Esophagus muscularis mucosa (tissue), 4 donors: ENCODE measurements at regions not wholly inside any gene's neighbourhood (a gene's known extent, or its start where the extent isn't known, plus 50 kb on each side); places are given as distances from the start of the nearest gene placed in this dataset.
"Not testable (repeated sequence)": the region's sequence is repeated elsewhere in the genome, so short reads cannot be mapped to it uniquely, and the experiment has no call there.

Source experiments
- DNase-seq: peaks from one replicate; pipeline ENCODE4 v3.0.0-alpha.2; 2017; ENCODE audit errors: extremely low spot score
- H3K27ac ChIP-seq, 4 donors: fragments of 200-600 bp; sonication (generic); replicated peaks in 1 of 4; 1 replicate in 3 of 4; 2 replicates in 1 of 4; pipeline ENCODE4 v1.5.1; 2016 to 2019; ENCODE audit warnings: mild to moderate bottlenecking in 1 of 4
- H3K27me3 ChIP-seq, 4 donors: fragments of 200-600 bp; sonication (generic); one replicate each; pipeline versions ENCODE4 v1.5.1 to v1.6.0; 2016 to 2019
- H3K36me3 ChIP-seq, 4 donors: fragments of 200-600 bp; sonication (generic); one replicate each; pipeline ENCODE4 v1.5.1; 2016 to 2019
- H3K4me1 ChIP-seq, 4 donors: fragments of 200-600 bp; sonication (generic); one replicate each; pipeline ENCODE4 v1.5.1; 2016 to 2019
- H3K4me3 ChIP-seq, 4 donors: fragments of 200-600 bp; sonication (generic); 1 replicate in 2 of 4; 2 replicates in 2 of 4; pipeline ENCODE4 v1.5.1; 2016 to 2019; ENCODE audit warnings: mild to moderate bottlenecking in 4 of 4, moderate library complexity in 1 of 4
- H3K9me3 ChIP-seq, 4 donors: fragments of 200-600 bp; sonication (generic); 1 replicate in 3 of 4; 2 replicates in 1 of 4; pipeline ENCODE4 v1.5.1; 2016 to 2019
- EP300 ChIP-seq: sonication (generic); formaldehyde crosslinking; IDR thresholded peaks from one replicate; pipeline ENCODE4 v1.6.1; 2017; ENCODE audit warnings: antibody characterized with exemption
- POLR2A ChIP-seq: fragments of 450-650 bp; IDR thresholded peaks from one replicate; pipeline ENCODE4 v1.6.1; 2017; ENCODE audit warnings: antibody characterized with exemption, moderate library complexity, mild to moderate bottlenecking, low read depth
- POLR2AphosphoS5 ChIP-seq, 2 donors: sonication (generic); formaldehyde crosslinking; IDR thresholded peaks; one replicate each; pipeline ENCODE4 v1.6.1; 2017; ENCODE audit warnings: antibody characterized with exemption in 2 of 2
- WGBS: methylation state at CpG from one replicate; pipeline ENCODE4 v1.1.5; 2018; 5-methylcytosine and 5-hydroxymethylcytosine counted together
- intact Hi-C: fragments of 100-400 bp; cut with DNase I; formaldehyde crosslinking; loops from one replicate; pipeline ENCODE4 v1.15.1; 2023
- TF ChIP-seq, protein P1 (sequence below), 3 experiments: fragments of 200-600 bp in 2 of 3; fragments of 450-650 bp in 1 of 3; sonication (generic) in 2 of 3; IDR thresholded peaks; one replicate each; pipeline ENCODE4 v1.5.1; 2017 to 2019; ENCODE audit warnings: antibody characterized with exemption in 3 of 3, mild to moderate bottlenecking in 2 of 3, moderate library complexity in 1 of 3

GRCh38 chr7:131942287-131943150 is 386.1 kb upstream of the PODXL start:
- WGBS = 87% methylated on average over 11 of the region's 11 CpGs

GRCh38 chr7:131941291-131941690 is 384.9 kb upstream of the PODXL start:
- no peak overlapping the region for H3K27ac ChIP-seq
- H3K36me3 ChIP-seq = no peaks in the 10 kb centered on the region
- 100% methylated on average over 1 of the region's 1 CpG for WGBS
- no peaks in the 10 kb centered on the region for H3K9me3 ChIP-seq
- TF ChIP-seq, protein P1, sequence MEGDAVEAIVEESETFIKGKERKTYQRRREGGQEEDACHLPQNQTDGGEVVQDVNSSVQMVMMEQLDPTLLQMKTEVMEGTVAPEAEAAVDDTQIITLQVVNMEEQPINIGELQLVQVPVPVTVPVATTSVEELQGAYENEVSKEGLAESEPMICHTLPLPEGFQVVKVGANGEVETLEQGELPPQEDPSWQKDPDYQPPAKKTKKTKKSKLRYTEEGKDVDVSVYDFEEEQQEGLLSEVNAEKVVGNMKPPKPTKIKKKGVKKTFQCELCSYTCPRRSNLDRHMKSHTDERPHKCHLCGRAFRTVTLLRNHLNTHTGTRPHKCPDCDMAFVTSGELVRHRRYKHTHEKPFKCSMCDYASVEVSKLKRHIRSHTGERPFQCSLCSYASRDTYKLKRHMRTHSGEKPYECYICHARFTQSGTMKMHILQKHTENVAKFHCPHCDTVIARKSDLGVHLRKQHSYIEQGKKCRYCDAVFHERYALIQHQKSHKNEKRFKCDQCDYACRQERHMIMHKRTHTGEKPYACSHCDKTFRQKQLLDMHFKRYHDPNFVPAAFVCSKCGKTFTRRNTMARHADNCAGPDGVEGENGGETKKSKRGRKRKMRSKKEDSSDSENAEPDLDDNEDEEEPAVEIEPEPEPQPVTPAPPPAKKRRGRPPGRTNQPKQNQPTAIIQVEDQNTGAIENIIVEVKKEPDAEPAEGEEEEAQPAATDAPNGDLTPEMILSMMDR (IDR thresholded peaks at IDR 0.05) = no peak
- TF ChIP-seq EP300 (no peak), POLR2AphosphoS5 (IDR thresholded peaks at IDR 0.05) (no peak), POLR2A (no peak)
- no peak for DNase-seq
- peaks cover 6 to 14% (median 12%) of the 10 kb centered on the region in 4 donors for H3K4me1 ChIP-seq
- intact Hi-C loops = loop anchor here (10.0 kb wide), 1 partner anchor 314 kb away; no protein-coding TSS in a partner anchor
- H3K4me3 ChIP-seq = no peak overlapping the region
- H3K27me3 ChIP-seq = peaks cover 0 to 13% (median 0%) of the 10 kb centered on the region in 4 donors

More at GRCh38 chr7:131942287-131943150, 386.1 kb upstream of the PODXL start:
- Histone ChIP-seq H3K27me3 (peaks cover 0 to 13% (median 0%) of the 10 kb centered on the region in 4 donors), H3K4me3 (no peak overlapping the region), H3K27ac (no peak overlapping the region), H3K4me1 (peaks cover 6 to 16% (median 14%) of the 10 kb centered on the region in 4 donors), H3K9me3 (no peaks in the 10 kb centered on the region), H3K36me3 (no peaks in the 10 kb centered on the region)
- intact Hi-C loops = loop anchor here (10.0 kb wide), 1 partner anchor 312 kb away; no protein-coding TSS in a partner anchor
- TF ChIP-seq POLR2AphosphoS5 (IDR thresholded peaks at IDR 0.05) (no peak), POLR2A (no peak), EP300 (no peak)
- TF ChIP-seq, protein P1 (IDR thresholded peaks at IDR 0.05) = no peak
- no peak for DNase-seq

- H3K27me3 ChIP-seq = peaks cover 0 to 13% (median 0%) of the 10 kb centered on the region in 4 donors
- no peak overlapping the region for H3K27ac ChIP-seq
- no peaks in the 10 kb centered on the region for H3K36me3 ChIP-seq
- no peaks in the 10 kb centered on the region for H3K9me3 ChIP-seq
- 80% methylated on average over 4 of the region's 4 CpGs for WGBS
- intact Hi-C loops = loop anchor here (10.0 kb wide), 1 partner anchor 314 kb away; no protein-coding TSS in a partner anchor
- TF ChIP-seq, protein P1 (IDR thresholded peaks at IDR 0.05) = no peak
- TF ChIP-seq EP300 (no peak), POLR2AphosphoS5 (IDR thresholded peaks at IDR 0.05) (no peak), POLR2A (no peak)
- peaks cover 6 to 9% (median 8%) of the 10 kb centered on the region in 4 donors for H3K4me1 ChIP-seq
- no peak for DNase-seq
- no peak overlapping the region for H3K4me3 ChIP-seq
Measured at GRCh38 chr7:131940621-131941165, 384.3 kb upstream of the PODXL start.

GRCh38 chr7:131938788-131939187 is 382.4 kb upstream of the PODXL start:
- H3K27me3 ChIP-seq = not testable (repeated sequence)

GRCh38 chr7:131937868-131938267 is 381.4 kb upstream of the PODXL start:
- Histone ChIP-seq H3K27me3 (peaks cover 0 to 4% (median 0%) of the 10 kb centered on the region in 4 donors), H3K36me3 (no peaks in the 10 kb centered on the region), H3K4me3 (no peak overlapping the region), H3K9me3 (no peaks in the 10 kb centered on the region), H3K27ac (no peak overlapping the region), H3K4me1 (no peaks in the 10 kb centered on the region)
- TF ChIP-seq, protein P1 (IDR thresholded peaks at IDR 0.05) = no peak
- no peak for TF ChIP-seq EP300
- TF ChIP-seq POLR2AphosphoS5 (IDR thresholded peaks at IDR 0.05) = no peak
- TF ChIP-seq POLR2A = no peak
- 78% methylated on average over 2 of the region's 2 CpGs for WGBS
- DNase-seq = no peak
- intact Hi-C loops = no loop called here

More at GRCh38 chr7:131938788-131939187, 382.4 kb upstream of the PODXL start:
- H3K9me3 ChIP-seq, intact Hi-C loops, H3K36me3 ChIP-seq, H3K4me1 ChIP-seq, H3K27ac ChIP-seq, DNase-seq, H3K4me3 ChIP-seq: not testable (repeated sequence)
- 90% methylated on average over 3 of the region's 3 CpGs for WGBS
